ENCODE measurements at regions not wholly inside any gene's neighbourhood (a gene's known extent, or its start where the extent isn't known, plus 50 kb on each side); places are given as distances from the start of the nearest gene placed in this dataset.
A peak's percentile ranks its signal among the peaks of the same experiment; 100 is the strongest.

DNA sequence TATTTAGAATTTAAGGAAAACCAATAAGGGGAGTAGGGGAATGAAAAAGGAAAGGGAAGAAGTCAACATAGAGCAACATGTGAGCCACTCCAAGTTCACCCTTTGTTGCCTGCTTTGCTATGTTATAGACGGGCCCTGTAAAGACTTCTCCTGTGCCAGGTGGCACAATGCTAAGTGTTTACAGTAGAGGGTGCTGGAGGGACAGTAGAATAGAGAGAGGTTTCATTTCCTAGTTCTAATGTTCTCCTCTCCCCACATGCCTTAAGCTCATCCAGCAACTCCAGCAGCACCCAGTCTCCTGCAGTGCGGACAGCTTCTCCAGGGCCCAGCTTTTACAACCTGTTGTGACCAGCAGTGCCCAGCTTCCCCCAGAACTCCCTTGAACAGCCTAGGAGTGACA is 468.0 kb downstream of the HS3ST3B1 start:
- no peak overlapping the region for H3K4me3 Mint-ChIP-seq
- no peaks in the 10 kb centered on the region for H3K9me3 Mint-ChIP-seq
- peaks cover 2% of the 10 kb centered on the region for H3K27me3 Mint-ChIP-seq
- H3K4me1 Mint-ChIP-seq (ENCODE audit: unreplicated experiment) = peaks cover 6% of the 10 kb centered on the region
- no peak overlapping the region for H3K27ac Mint-ChIP-seq
- TF ChIP-seq, protein P1, sequence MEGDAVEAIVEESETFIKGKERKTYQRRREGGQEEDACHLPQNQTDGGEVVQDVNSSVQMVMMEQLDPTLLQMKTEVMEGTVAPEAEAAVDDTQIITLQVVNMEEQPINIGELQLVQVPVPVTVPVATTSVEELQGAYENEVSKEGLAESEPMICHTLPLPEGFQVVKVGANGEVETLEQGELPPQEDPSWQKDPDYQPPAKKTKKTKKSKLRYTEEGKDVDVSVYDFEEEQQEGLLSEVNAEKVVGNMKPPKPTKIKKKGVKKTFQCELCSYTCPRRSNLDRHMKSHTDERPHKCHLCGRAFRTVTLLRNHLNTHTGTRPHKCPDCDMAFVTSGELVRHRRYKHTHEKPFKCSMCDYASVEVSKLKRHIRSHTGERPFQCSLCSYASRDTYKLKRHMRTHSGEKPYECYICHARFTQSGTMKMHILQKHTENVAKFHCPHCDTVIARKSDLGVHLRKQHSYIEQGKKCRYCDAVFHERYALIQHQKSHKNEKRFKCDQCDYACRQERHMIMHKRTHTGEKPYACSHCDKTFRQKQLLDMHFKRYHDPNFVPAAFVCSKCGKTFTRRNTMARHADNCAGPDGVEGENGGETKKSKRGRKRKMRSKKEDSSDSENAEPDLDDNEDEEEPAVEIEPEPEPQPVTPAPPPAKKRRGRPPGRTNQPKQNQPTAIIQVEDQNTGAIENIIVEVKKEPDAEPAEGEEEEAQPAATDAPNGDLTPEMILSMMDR (conservative IDR thresholded peaks at IDR 0.05) = no peak
- peaks cover 3% of the 10 kb centered on the region for H3K36me3 Mint-ChIP-seq
- DNase-seq (ENCODE audit: extremely low spot score, unreplicated experiment) = no peak

- TF ChIP-seq, protein P1 (conservative IDR thresholded peaks at IDR 0.05) = no peak
- H3K27ac Mint-ChIP-seq = no peak overlapping the region
- no peaks in the 10 kb centered on the region for H3K9me3 Mint-ChIP-seq
- DNase-seq (ENCODE audit: extremely low spot score, unreplicated experiment) = no peak
- H3K4me3 Mint-ChIP-seq = no peak overlapping the region
- H3K4me1 Mint-ChIP-seq (ENCODE audit: unreplicated experiment) = peaks cover 10% of the 10 kb centered on the region
- peaks cover 3% of the 10 kb centered on the region for H3K36me3 Mint-ChIP-seq
- no peaks in the 10 kb centered on the region for H3K27me3 Mint-ChIP-seq
These were observed 462.0 kb downstream of the HS3ST3B1 start for GRCh38 chr17:14762736-14763479.

GRCh38 chr17:14760719-14761411 is 460.0 kb downstream of the HS3ST3B1 start:
- DNase-seq (ENCODE audit: extremely low spot score, unreplicated experiment) = no peak
- no peaks in the 10 kb centered on the region for H3K9me3 Mint-ChIP-seq
- no peak overlapping the region for H3K4me3 Mint-ChIP-seq
- TF ChIP-seq, protein P1 (conservative IDR thresholded peaks at IDR 0.05) = no peak
- H3K27ac Mint-ChIP-seq = peak overlapping the region; percentile 56
- peaks cover 10% of the 10 kb centered on the region for H3K4me1 Mint-ChIP-seq (ENCODE audit: unreplicated experiment)
- H3K36me3 Mint-ChIP-seq = no peaks in the 10 kb centered on the region
- H3K27me3 Mint-ChIP-seq = no peaks in the 10 kb centered on the region

- Mint-ChIP-seq H3K9me3 (no peaks in the 10 kb centered on the region), H3K4me3 (no peak overlapping the region), H3K27me3 (no peaks in the 10 kb centered on the region), H3K36me3 (no peaks in the 10 kb centered on the region), H3K27ac (no peak overlapping the region), H3K4me1 (ENCODE audit: unreplicated experiment) (peaks cover 10% of the 10 kb centered on the region)
- DNase-seq (ENCODE audit: extremely low spot score, unreplicated experiment) = no peak
- TF ChIP-seq, protein P1 (conservative IDR thresholded peaks at IDR 0.05) = no peak
These were observed 459.3 kb downstream of the HS3ST3B1 start for GRCh38 chr17:14760212-14760611.

GRCh38 chr17:14759325-14759724 is 458.4 kb downstream of the HS3ST3B1 start:
- no peak overlapping the region for H3K27ac Mint-ChIP-seq
- H3K27me3 Mint-ChIP-seq = no peaks in the 10 kb centered on the region
- TF ChIP-seq, protein P1 (conservative IDR thresholded peaks at IDR 0.05) = no peak
- no peaks in the 10 kb centered on the region for H3K9me3 Mint-ChIP-seq
- H3K4me3 Mint-ChIP-seq = no peak overlapping the region
- no peaks in the 10 kb centered on the region for H3K36me3 Mint-ChIP-seq
- no peak for DNase-seq (ENCODE audit: extremely low spot score, unreplicated experiment)
- H3K4me1 Mint-ChIP-seq (ENCODE audit: unreplicated experiment) = peaks cover 10% of the 10 kb centered on the region

All from type B pancreatic cell (in vitro differentiated cells).